HUDEP-2 (cell line): ENCODE measurements at regions not wholly inside any gene's neighbourhood (a gene's known extent, or its start where the extent isn't known, plus 50 kb on each side); places are given as distances from the start of the nearest gene placed in this dataset.
"Not testable (repeated sequence)": the region's sequence is repeated elsewhere in the genome, so short reads cannot be mapped to it uniquely, and the experiment has no call there.

Experiments used
- DNase-seq, 76 experiments: peaks; one replicate each; lab custom pipeline; 2025; ENCODE audit not compliant: unreplicated experiment in 76 of 76; lab: John Stamatoyannopoulos, UW

DNA sequence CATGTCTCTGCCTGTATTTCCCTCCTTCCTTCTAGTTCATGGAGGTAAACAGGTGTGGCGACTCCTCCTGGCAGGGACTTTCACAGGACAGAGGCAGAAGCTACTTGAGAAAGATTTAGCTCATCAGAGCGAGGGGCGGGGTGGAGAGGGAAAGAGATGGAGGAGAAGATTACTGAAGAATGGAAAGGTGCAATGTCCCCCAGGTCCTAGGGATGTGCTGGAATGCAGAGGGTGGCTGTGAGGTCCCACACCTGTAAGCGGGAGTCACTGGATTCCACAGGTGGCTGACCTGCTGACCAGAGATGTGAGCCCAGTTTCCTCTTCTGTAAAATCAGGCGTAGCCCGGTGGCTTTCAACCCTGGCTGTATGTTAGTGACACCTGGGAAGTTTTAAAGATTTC is 199.2 kb upstream of the SULF2 start:
- DNase-seq, result no peak

DNA sequence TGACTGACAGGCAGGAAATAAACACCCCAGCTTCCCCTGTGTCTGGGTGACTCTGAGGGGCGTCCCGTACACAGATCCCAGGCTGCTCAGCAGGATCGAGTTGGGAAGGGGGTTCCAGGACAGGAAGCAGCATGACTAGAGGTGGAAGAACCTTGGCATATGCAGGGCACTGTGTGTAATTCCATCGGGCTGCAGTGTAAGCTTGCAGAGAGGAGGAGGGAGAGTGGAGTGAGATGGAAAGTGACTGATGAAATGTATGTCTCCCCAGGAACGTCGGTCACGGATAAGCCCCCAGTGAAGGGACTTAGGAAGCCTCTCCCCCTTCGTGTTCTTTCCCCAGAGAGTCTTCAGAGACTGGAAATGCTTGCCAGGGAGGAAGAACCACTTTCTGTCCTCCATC is 198.4 kb upstream of the SULF2 start:
- DNase-seq, result not testable (repeated sequence)

- no peak for DNase-seq
Measured at GRCh38 chr20:47982574-47983360, 197.5 kb upstream of the SULF2 start.

GRCh38 chr20:47981222-47981621 is 195.9 kb upstream of the SULF2 start:
- DNase-seq, result no peak

DNA sequence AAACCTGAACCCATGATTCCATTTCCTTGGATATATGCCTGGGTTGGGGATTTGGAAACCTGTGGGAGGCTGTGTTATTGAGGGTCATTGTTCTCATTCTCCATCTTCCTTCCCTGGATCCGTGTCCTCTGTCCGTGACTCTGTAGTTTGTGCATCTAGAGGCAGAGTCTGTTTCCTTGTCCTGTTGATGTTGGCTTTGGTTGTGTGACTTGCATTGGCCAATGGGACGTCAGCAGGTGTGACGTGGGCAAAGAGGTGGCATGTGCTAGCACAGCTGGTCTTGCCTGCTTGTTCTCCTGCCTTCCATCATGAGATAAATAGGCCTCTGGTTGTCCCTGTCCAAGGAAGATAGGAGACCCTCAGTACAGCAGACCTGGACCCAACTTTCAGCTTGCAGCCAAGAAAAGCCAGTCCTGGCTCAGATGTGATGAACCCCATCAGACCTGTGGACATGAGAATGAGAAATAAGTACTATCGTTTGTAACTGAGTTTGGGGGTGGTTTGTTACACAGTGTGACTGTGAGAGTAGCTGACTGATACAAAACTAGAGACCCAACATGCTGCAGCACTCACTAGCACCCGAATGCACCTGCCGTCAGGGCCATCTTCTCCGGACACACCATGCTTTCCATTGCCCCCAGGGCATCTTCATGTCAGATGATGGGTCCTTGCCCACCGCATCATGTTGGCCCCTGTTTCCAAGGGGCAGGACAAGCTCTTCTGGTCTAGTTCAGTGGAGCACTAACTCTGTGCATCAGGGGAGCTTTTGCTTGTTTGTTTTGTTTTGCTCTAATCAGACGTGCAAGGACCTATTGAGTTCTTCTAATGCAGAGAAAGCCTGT is 195.3 kb upstream of the SULF2 start:
- no peak for DNase-seq

GRCh38 chr20:47979361-47980095 is 194.2 kb upstream of the SULF2 start:
- not testable (repeated sequence) for DNase-seq

GRCh38 chr20:47978428-47979120 is 193.3 kb upstream of the SULF2 start:
- DNase-seq, result not testable (repeated sequence)

DNA sequence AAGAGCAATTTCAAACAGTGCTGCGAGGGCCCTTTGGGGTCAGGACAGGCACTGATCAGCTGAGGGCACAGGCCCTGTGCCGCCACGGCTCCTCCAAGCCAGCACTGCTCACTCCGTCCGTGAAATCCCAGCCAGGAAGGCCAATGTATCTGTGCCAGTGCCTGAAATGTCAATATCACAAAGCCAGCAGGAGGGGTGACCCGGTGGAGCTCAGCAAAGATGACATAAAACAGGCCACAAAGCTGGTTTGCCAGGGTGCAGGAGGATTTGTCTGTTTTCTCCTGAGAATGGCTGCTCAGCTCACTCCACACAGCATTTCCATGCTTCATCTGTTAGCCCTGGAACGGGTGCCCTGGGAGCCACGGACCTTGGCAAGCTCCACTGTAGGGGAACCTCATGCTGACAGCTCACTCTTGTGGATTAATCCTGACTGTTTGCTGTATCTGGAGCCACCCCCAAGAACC is 192.5 kb upstream of the SULF2 start:
- DNase-seq, result not testable (repeated sequence)

GRCh38 chr20:47977017-47977788 is 191.9 kb upstream of the SULF2 start:
- DNase-seq, result not testable (repeated sequence)

GRCh38 chr20:47974234-47974878 is 189.1 kb upstream of the SULF2 start:
- no peak for DNase-seq

DNA sequence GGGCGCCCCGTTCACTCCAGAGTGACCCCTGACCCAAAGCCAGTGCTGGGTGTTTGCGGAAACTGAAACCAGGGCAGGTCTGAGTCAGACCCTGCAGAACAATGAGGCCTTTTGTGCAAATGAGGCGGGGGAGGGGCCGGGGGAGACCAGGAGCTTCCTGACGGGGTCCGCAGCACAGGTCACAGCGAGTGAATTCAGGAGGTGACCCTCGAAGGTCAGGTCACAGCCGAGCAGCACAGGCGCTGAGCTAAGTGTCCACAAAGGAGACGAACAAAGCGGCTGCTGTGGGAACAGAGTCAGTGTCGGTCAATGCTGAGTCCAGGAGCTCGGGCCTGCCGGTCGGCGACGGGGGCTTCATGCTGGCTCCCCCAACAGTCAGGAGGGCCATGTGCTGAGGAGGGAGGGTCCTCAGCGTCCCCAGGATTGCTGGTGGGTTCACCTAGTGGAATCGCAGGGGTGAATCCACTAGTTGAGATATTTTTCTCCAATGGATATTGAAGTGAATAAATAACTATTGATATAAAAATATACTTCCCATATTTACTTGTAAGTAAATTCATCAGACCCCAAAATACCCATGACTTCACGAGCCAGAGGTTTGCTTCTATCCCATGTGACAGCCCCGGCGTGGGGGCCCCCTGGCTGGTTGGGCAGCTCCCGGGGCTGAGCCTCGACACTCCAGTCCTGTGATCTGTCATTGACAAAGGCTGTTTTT is 188.4 kb upstream of the SULF2 start:
- DNase-seq, result no peak

- DNase-seq, result no peak
Measured at GRCh38 chr20:47972916-47973309, 187.6 kb upstream of the SULF2 start.

- DNase-seq, result not testable (repeated sequence)
Measured at GRCh38 chr20:47972297-47972915, 187.1 kb upstream of the SULF2 start.

GRCh38 chr20:47971058-47971791 is 185.9 kb upstream of the SULF2 start:
- no peak for DNase-seq

GRCh38 chr20:47970282-47970903 is 185.1 kb upstream of the SULF2 start:
- no peak for DNase-seq

- DNase-seq, result no peak
Measured at GRCh38 chr20:47969426-47969825, 184.1 kb upstream of the SULF2 start.
